ENCODE measurements at regions not wholly inside any gene's neighbourhood (a gene's known extent, or its start where the extent isn't known, plus 50 kb on each side); places are given as distances from the start of the nearest gene placed in this dataset.
"Not testable (repeated sequence)": the region's sequence is repeated elsewhere in the genome, so short reads cannot be mapped to it uniquely, and the experiment has no call there.

- DNase-seq: no peak
Observed at GRCh38 chr20:58033026-58033536, 195.4 kb downstream of the ANKRD60 start.

DNA sequence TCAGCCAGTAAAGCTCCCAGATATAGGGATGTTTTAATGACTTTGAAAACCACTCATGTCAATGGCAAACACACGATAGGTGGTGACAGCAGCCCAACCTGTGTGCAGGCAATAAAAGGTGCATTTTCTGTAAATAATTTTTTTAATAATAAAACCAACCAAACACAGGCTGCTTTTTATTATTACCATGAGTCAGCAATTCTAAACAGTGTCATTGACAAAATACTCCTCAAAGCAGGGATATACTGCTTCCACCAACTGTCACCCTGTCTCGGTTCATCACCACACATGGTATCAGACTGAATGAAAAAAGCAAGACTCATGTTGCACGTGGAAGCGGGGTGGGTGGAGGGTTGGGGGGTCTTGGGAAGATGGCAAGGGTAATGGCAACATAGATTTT lies 195.9 kb downstream of the ANKRD60 start:
- no peak for DNase-seq

- DNase-seq: not testable (repeated sequence)
Observed at GRCh38 chr20:58031350-58031749, 197.1 kb downstream of the ANKRD60 start.

GRCh38 chr20:58028123-58028522 lies 200.3 kb downstream of the ANKRD60 start:
- no peak for DNase-seq

- DNase-seq: no peak
Observed at GRCh38 chr20:58026361-58026760, 202.1 kb downstream of the ANKRD60 start.

- DNase-seq: no peak
Observed at GRCh38 chr20:58025233-58025632, 203.2 kb downstream of the ANKRD60 start.

DNA sequence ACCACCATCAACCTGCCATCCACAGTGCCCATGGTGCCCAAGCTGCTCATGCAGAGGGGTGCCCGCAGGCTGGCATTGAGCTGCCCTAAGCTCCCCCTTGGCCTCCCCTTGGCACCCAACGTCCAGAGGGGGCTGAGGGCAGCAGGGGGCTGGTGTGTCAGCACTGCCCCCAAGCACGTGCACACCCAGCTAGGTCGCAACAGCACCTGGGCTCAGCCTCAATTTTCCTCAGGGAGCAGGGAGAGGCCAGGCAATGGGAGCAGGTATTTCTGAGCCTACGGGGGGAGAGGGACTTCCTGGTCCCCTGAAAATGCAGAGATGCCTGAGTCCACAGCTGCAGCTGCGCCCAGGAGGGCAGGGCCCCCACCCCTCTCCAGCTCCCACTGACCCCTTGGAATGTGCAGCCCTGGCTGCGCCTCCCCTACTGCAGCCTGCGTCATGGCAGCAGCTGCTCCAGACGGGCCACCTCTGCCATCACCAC lies 204.2 kb downstream of the ANKRD60 start:
- DNase-seq: no peak

- DNase-seq: no peak
Observed at GRCh38 chr20:58023781-58024180, 204.7 kb downstream of the ANKRD60 start.

DNA sequence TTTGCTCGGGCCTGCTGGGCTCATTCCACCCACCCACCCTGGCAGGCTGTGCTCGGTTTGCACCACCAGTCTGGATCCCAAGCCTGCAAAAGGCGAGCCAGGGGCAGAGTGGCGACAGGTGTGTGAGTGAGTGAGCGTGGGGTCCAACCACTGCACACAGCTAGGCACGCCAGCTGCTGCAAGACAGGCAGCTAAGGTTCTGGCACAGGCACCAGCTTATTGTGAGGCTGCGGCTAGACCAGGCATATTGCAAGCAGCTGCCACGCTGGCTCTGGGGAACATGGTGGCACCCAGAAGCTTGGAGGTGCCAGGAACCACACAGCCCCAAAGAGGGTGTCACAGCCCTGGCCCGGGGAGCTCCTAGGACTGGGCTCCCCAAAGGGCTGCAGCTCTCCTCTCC lies 205.1 kb downstream of the ANKRD60 start:
- DNase-seq: no peak

- DNase-seq: no peak
Observed at GRCh38 chr20:58022711-58023110, 205.7 kb downstream of the ANKRD60 start.

DNA sequence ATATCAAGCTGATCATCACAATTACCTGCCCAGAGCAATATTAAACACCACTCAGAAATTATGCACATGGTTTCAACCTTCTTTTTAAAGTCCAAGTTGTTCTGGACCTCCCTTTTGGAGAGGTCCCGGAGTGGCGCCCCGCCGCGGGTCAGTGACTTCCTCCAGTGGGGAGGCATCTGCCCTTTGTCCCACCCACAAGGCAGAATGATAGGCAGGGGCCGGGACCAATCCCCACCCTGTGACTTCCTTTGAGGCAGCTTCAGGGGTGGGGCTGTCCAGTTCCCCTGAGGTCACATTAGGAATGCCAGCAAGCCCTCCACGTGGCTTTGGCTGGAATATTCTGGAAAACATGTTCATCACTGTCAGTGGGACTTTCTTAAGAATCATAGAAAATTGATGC lies 207.0 kb downstream of the ANKRD60 start:
- no peak for DNase-seq

DNA sequence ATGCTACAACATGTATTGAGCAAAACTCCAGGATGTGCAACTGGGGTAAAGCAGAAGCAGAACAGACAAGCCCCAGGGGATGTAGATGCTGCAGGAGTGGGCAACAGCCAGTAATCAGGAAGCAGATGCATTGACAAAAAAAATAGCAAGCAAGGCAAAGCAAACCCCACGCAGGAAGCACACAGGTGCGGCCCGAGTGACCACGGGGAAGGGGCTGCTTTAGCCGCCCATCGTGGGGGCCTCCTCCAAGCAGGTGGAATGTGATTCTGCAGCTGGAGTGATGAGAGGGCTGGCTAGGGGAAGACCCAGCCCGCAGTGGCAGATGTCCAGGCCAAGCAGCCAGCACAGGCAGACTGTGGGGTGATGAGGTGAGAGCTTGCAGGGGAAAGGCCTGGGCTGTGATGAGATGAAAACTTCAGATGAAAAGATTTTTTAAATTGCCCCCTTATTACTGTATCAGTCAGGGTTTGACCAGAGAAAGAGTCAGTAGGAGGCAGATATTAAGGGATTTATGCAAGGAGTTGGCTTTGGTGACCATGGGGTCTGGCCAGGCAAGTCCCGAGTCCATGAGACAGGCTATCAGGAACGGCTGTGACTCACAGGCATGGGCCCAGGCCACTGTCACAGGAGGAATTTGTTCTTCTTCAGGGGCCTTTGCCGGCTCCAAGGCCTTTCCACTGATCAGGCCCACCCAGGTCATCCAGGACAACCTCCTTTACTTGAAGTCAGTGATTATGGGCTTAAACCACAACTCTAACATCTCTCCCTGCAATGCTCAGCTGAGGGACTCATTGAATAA lies 207.6 kb downstream of the ANKRD60 start:
- no peak for DNase-seq

DNA sequence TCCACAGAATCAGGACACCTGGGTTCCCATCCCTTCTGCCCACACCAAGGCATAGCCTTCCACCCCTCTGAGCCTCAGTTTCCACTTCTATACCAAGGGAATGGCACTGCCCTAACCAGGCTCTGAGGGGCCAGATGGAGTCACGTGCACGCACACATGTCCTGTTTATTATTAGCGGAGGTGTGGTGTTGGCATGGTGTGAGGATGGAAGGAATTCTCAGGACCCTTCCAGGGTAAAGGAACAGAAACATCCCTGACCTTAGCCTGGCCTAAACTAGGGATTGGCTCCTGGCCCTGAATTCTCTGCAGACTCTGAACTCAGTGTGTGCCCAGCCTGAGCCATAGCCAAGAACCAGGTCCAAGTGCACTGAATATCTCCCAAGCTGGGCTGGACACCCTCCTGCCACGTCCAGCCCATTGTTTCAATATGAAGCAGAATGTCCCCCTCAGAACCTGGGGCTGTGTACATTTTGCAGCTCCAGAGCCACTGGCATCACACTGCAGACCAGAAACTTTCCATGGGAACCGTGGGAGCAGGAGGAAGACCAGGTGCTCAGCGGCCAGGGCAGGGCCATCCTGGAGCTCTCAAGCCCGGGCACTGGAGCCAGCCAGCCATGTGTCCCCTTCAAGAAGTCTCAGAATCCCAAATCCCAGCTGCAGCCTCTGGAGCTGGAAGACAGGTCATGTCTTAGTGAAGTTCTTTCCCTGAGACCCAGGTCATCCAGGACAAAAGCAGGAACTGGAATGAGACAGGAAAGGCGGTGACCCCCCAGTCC lies 208.4 kb downstream of the ANKRD60 start:
- no peak for DNase-seq

GRCh38 chr20:58019027-58019849 lies 209.2 kb downstream of the ANKRD60 start:
- DNase-seq: no peak

DNA sequence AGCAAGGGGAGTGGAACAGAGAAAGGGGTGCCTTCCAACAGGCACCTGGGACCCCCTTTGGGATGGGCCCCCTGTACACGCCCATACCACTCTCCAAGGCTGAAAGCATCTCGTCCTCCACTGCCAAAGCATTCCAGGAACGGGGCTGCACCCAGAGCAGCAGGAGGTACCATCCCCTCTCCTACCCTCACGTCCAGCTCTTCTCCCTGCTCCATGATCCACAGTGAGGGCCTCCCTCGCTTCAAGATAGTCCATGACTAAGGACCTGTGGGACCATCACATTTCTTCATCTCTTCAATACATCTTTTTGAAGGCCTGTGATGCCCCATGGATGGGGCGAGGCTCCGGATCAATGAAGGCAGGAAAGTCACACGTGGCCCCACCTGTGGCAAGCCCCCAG lies 209.9 kb downstream of the ANKRD60 start:
- DNase-seq: no peak

DNA sequence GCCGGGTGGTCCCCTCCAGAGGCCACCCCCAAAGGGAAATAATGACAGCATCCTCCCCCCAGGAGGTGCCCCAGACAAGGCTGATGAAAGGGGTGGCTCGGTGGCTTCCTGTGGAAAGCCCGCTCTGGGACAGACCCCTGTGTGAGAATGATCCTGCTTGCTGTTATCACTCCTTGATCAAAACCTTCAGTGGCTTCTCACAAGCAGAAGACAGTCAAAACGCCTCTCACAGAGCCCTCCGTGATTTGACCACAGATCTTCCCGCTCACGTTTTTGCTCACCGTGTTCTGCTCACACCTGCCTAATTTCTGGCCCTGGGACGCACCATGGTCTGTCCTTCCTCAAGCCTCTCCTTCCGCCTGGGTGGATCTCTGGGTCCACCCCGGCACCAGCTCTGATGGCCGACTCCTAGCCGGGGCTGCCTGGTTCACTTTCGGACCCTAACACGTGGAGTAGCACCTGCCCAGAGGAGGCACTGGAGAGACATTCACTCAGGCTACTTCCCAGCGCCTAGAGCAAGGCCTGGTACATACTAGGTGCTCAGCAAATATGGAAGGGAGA lies 210.4 kb downstream of the ANKRD60 start:
- DNase-seq: no peak

- DNase-seq: no peak
Observed at GRCh38 chr20:58017231-58017969, 211.1 kb downstream of the ANKRD60 start.

DNA sequence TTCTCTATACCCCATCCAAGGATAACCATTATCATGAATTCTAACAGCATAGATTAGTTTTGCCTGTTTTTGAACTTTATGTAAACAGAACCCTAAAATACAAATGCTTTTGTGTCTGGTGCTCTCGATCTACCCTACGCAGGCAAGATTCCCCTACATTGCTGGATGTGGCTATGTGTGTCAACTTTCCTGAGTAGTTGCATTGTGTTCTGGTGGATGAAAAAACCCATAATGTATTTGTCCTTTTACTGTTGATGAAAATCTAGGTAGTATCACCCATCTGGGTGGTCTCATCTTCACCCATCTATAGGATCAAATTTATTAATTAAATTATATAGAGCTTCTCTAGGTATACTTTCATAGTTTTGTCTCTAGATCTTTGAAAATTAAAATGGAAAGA lies 211.7 kb downstream of the ANKRD60 start:
- DNase-seq: no peak

- no peak for DNase-seq
Observed at GRCh38 chr20:58014628-58015315, 213.7 kb downstream of the ANKRD60 start.

DNA sequence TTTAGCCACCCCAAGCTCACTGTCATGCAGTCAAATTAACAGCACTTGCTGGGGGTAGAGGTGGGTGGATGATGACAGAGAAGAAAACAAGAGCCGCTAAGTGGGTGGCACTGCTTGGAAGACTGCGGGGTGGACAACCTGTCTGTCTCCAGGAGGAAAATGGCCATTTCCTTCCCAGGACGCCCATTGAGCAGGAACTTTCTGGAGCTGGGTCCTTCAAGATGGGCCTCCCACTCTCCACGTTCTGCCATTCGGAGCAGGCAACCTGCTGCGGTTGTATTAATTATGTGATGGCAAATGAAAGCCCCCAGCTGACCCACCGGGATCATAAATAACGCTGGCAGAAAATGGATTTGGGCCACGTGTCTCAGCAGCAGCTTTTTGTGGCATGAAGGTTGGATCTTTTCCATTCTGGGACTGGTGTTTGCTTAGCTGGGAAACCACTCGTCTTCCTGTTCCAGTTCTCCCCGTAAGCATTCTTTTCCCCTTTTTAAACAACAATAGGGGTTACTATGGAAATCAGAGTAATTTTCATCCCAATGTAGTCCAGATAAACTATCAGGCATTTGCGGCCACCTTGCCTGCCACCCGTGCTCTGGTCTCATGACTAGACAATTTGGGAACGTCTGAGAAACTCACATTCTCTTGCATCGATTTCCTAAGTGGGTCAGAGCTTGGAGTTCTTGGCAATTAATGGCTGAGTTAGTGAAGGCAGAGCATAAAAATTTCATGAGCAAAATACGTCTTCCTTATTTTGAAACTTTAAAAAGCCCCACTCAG lies 215.5 kb downstream of the ANKRD60 start:
- DNase-seq: no peak
